GM12891 (cell line): ENCODE measurements at regions not wholly inside any gene's neighbourhood (a gene's known extent, or its start where the extent isn't known, plus 50 kb on each side); places are given as distances from the start of the nearest gene placed in this dataset.

Experiments used
- DNase-seq: peaks from one replicate; pipeline ENCODE4 v3.0.0; 2011; ENCODE audit warnings: low spot score; ENCODE audit not compliant: insufficient read length
- FAIRE-seq: peaks from 2 replicates; lab custom pipeline; 2011; peaks lifted over from hg19 to GRCh38; lab: Jason Lieb, UNC
- PAX5 ChIP-seq: IDR thresholded peaks from 2 replicates; pipeline ENCODE4 v1.6.1; 2011; ENCODE audit warnings: low read length, moderate library complexity, mild to moderate bottlenecking; ENCODE audit not compliant: insufficient read depth, severe bottlenecking
- POLR2A ChIP-seq: IDR thresholded peaks from 2 replicates; pipeline ENCODE4 v1.6.1; 2011; ENCODE audit warnings: low read depth, low read length, control low read depth
- POLR2AphosphoS5 ChIP-seq: IDR thresholded peaks from 2 replicates; pipeline ENCODE4 v1.6.1; 2011; ENCODE audit warnings: low read depth, low read length, control low read depth
- POU2F2 ChIP-seq: IDR thresholded peaks from 2 replicates; pipeline ENCODE4 v1.6.1; 2011; ENCODE audit warnings: low read depth, mild to moderate bottlenecking, control low read depth, low read length, moderate library complexity
- SPI1 ChIP-seq: IDR thresholded peaks from 2 replicates; pipeline ENCODE4 v1.6.1; 2011; ENCODE audit warnings: low read depth, low read length, control low read depth
- TAF1 ChIP-seq: IDR thresholded peaks from 2 replicates; pipeline ENCODE4 v1.6.1; 2011; ENCODE audit warnings: low read depth, low read length, control low read depth

DNA sequence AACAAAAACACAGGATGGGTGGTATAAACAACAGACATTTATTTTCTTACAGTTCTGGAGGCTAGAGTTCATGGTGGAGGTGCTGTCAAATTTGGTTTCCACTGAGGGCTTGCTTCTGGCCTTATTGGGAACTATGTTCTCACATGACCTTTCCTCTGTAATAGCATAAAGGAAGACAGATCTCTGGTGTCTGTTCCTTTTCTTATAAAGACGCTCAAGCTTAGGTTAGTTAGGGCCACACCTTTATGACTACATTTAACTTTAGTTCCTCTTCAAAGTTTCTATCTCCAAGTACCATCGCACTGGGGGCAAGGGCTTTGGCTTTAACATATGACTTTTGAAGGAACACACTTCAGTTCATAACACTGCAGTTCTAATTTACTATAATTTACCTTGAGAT is 543.8 kb upstream of the CPEB2 start:
- DNase-seq (no peak), FAIRE-seq (no peak)
- TF ChIP-seq PAX5 (no peak), SPI1 (no peak), POLR2AphosphoS5 (no peak), TAF1 (no peak), POU2F2 (no peak), POLR2A (no peak)

- FAIRE-seq (no peak), DNase-seq (no peak)
- no peak for TF ChIP-seq POLR2A
- no peak for TF ChIP-seq TAF1
- no peak for TF ChIP-seq POU2F2
- no peak for TF ChIP-seq PAX5
- TF ChIP-seq POLR2AphosphoS5, result no peak
- TF ChIP-seq SPI1, result no peak
Measured at GRCh38 chr4:14465057-14465456, 537.2 kb upstream of the CPEB2 start.

DNA sequence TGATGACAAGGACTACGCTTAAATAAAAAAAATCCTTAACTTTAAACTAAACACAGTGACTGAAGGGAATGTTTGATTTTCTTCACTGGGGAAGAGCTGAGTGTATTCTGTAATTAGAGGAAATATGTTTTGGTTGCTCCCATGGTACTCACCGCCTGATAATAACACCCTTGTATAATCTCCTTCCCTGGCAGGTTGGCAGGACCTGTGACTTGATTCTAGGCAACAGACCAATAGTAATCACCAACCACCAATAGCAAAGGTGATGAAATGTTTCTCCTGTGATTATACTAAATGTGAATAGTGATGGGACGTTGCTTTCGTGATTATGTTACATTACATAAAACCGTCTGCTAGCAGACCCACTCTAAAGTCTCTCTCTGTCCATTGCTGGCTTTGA is 536.8 kb upstream of the CPEB2 start:
- TF ChIP-seq SPI1 (no peak), PAX5 (no peak), POLR2A (no peak), POU2F2 (no peak), TAF1 (no peak), POLR2AphosphoS5 (no peak)
- FAIRE-seq (no peak), DNase-seq (no peak)

GRCh38 chr4:14478504-14478903 is 523.8 kb upstream of the CPEB2 start:
- FAIRE-seq (no peak), DNase-seq (no peak)
- TF ChIP-seq POLR2AphosphoS5, result no peak
- TF ChIP-seq TAF1, result no peak
- no peak for TF ChIP-seq POLR2A
- no peak for TF ChIP-seq SPI1
- TF ChIP-seq PAX5, result no peak
- no peak for TF ChIP-seq POU2F2

DNA sequence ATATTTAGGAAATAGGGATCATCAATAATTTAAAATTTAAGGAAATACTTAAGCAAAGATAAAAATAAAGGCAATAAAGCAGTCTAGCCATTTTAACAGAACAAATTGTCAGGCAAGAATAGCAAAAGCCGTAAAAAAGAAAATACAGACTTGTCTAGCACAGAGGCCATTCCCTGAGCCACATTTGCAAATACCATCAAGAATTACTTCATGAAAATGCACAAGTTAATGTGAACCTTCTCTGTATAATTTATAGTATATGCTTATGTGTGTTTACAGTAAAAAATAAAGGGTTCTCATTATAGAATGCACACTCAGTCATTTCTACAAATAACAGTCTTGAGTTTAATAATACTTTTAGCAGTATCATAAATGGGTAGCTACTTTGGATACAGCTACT is 505.9 kb upstream of the CPEB2 start:
- TF ChIP-seq POLR2AphosphoS5, result no peak
- DNase-seq (no peak), FAIRE-seq (no peak)

- no peak for TF ChIP-seq PAX5
- no peak for TF ChIP-seq POU2F2
- no peak for FAIRE-seq
- DNase-seq, result no peak
Measured at GRCh38 chr4:14496969-14497368, 505.3 kb upstream of the CPEB2 start.

- TF ChIP-seq POLR2AphosphoS5 (no peak), SPI1 (no peak), POLR2A (no peak), POU2F2 (no peak), TAF1 (no peak), PAX5 (no peak)
- FAIRE-seq, result no peak
Measured at GRCh38 chr4:14504162-14504561, 498.1 kb upstream of the CPEB2 start.

GRCh38 chr4:14513471-14513870 is 488.8 kb upstream of the CPEB2 start:
- FAIRE-seq (no peak), DNase-seq (no peak)

More at GRCh38 chr4:14504162-14504561, 498.1 kb upstream of the CPEB2 start:
- DNase-seq, result no peak

DNA sequence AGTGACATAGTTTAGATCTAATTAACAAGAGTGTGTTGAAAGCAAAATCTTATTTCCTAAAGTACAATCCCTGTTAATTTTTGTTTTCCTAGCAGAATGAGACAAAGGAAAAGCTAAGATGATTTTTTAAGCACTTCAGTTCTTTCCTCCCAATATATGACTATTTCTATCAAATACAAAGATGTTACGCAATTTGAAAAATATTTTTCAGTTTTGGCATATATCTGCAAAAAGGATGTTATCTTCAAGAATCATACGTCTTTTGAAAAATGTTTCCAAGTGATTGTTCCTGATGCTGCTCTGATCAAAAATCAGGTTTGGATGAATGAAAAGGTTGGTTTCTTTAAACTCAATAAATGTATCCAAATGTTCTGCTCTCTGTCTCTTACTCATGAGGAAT is 486.7 kb upstream of the CPEB2 start:
- no peak for FAIRE-seq
- TF ChIP-seq SPI1, result no peak
- TF ChIP-seq POLR2AphosphoS5, result no peak
- TF ChIP-seq TAF1, result no peak
- TF ChIP-seq POU2F2, result no peak
- no peak for TF ChIP-seq PAX5
- TF ChIP-seq POLR2A, result no peak
- DNase-seq, result no peak

More at GRCh38 chr4:14513471-14513870, 488.8 kb upstream of the CPEB2 start:
- TF ChIP-seq SPI1, result no peak
- no peak for TF ChIP-seq POLR2A
- no peak for TF ChIP-seq TAF1
- no peak for TF ChIP-seq POU2F2

GRCh38 chr4:14518136-14518535 is 484.1 kb upstream of the CPEB2 start:
- FAIRE-seq (no peak), DNase-seq (no peak)
- TF ChIP-seq PAX5, result no peak
- no peak for TF ChIP-seq SPI1
- TF ChIP-seq POU2F2, result no peak
- no peak for TF ChIP-seq POLR2AphosphoS5
- TF ChIP-seq TAF1, result no peak
- no peak for TF ChIP-seq POLR2A

DNA sequence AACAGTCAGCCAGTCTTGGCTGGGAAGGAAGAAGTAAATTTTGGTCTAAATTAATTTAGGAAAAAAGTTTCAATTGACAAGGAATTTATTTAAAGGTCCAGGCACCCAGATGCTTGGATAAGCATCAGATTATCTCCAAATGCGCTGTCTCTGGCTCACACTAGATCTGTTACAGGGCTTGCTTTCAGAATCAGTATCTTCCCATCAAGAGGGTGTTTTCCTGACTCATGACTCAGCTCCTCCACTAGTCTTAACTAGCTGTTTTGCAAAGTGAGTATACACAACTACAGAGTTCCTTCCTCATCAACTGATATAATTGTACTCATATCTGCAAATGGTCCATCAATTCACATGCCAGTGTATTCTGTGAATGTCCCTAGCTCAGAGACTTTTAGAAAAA is 482.1 kb upstream of the CPEB2 start:
- no peak for FAIRE-seq
- no peak for DNase-seq
- TF ChIP-seq POLR2A, result no peak
- no peak for TF ChIP-seq POU2F2
- TF ChIP-seq POLR2AphosphoS5, result no peak
- TF ChIP-seq TAF1, result no peak
- TF ChIP-seq SPI1, result no peak
- no peak for TF ChIP-seq PAX5
